ENCODE measurements at regions not wholly inside any gene's neighbourhood (a gene's known extent, or its start where the extent isn't known, plus 50 kb on each side); places are given as distances from the start of the nearest gene placed in this dataset.

DNA sequence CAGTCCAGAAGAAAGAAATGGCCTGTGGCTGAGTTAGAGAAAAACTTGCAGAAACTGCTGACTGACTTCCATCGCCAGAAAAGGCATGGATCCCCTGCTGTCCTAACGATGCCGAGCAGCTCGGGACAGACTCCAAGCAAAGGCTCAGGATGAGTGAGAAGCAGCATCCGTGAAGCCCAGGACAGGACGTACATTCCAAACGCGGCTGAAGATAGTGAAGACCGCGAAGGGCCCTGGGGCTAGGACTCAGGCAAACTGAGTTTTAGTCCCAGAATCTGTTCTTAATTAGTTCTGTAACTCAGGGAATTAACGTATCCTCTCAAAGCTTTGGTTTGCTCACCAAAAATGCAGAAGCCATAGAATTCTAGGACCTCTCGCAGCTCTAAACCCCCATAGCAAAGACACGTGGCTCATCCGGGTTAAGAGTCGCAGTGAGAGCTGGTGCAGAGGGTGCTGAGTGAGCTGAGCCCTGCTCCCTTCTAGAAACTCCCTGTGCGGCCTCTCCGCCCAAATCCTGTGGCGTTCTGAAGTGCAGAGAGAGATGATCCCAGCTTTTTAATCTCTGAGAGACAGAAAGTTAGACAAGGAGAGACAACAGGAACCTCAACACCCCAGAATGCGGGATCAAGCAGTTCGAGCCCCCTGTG lies 132.9 kb upstream of the THBS2 start:
- TF ChIP-seq, protein P1, sequence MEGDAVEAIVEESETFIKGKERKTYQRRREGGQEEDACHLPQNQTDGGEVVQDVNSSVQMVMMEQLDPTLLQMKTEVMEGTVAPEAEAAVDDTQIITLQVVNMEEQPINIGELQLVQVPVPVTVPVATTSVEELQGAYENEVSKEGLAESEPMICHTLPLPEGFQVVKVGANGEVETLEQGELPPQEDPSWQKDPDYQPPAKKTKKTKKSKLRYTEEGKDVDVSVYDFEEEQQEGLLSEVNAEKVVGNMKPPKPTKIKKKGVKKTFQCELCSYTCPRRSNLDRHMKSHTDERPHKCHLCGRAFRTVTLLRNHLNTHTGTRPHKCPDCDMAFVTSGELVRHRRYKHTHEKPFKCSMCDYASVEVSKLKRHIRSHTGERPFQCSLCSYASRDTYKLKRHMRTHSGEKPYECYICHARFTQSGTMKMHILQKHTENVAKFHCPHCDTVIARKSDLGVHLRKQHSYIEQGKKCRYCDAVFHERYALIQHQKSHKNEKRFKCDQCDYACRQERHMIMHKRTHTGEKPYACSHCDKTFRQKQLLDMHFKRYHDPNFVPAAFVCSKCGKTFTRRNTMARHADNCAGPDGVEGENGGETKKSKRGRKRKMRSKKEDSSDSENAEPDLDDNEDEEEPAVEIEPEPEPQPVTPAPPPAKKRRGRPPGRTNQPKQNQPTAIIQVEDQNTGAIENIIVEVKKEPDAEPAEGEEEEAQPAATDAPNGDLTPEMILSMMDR (IDR thresholded peaks at IDR 0.05; ENCODE audit: low read depth, low read length): no peak
- TF ChIP-seq EZH2phosphoT487 (IDR thresholded peaks at IDR 0.05; ENCODE audit: low read depth): no peak
- no peak overlapping the region for H3K4me3 ChIP-seq (ENCODE audit: low read length)
- H3K79me2 ChIP-seq (ENCODE audit: low read length): no peaks in the 10 kb centered on the region
- H3K9me3 ChIP-seq (ENCODE audit: insufficient read depth, low read length): no peaks in the 10 kb centered on the region
- no peaks in the 10 kb centered on the region for H3K27me3 ChIP-seq (ENCODE audit: low read depth, low read length)
- no peak overlapping the region for H3K4me2 ChIP-seq (ENCODE audit: low read length)
- H2AFZ ChIP-seq (ENCODE audit: low read depth, low read length): no peak overlapping the region
- no peaks in the 10 kb centered on the region for H3K4me1 ChIP-seq (ENCODE audit: low read length)
- H4K20me1 ChIP-seq (ENCODE audit: insufficient read depth, low read length): no peaks in the 10 kb centered on the region
- no peaks in the 10 kb centered on the region for H3K36me3 ChIP-seq (replicated peaks; ENCODE audit: low read depth, low read length)
- H3K9ac ChIP-seq (ENCODE audit: low read length): no peak overlapping the region
- H3K27ac ChIP-seq (ENCODE audit: low read length): no peak overlapping the region

- TF ChIP-seq EZH2phosphoT487 (IDR thresholded peaks at IDR 0.05; ENCODE audit: low read depth): no peak
- TF ChIP-seq, protein P1 (IDR thresholded peaks at IDR 0.05; ENCODE audit: low read depth, low read length): no peak
- Histone ChIP-seq H3K9me3 (ENCODE audit: insufficient read depth, low read length) (no peaks in the 10 kb centered on the region), H3K79me2 (ENCODE audit: low read length) (no peaks in the 10 kb centered on the region), H3K9ac (ENCODE audit: low read length) (no peak overlapping the region), H3K27ac (ENCODE audit: low read length) (no peak overlapping the region), H3K27me3 (ENCODE audit: low read depth, low read length) (no peaks in the 10 kb centered on the region), H3K4me1 (ENCODE audit: low read length) (no peaks in the 10 kb centered on the region), H3K4me2 (ENCODE audit: low read length) (no peak overlapping the region), H4K20me1 (ENCODE audit: insufficient read depth, low read length) (no peaks in the 10 kb centered on the region), H3K36me3 (replicated peaks; ENCODE audit: low read depth, low read length) (no peaks in the 10 kb centered on the region), H3K4me3 (ENCODE audit: low read length) (no peak overlapping the region), H2AFZ (ENCODE audit: low read depth, low read length) (no peak overlapping the region)
These were observed 131.7 kb upstream of the THBS2 start for GRCh38 chr6:169385237-169385880.

DNA sequence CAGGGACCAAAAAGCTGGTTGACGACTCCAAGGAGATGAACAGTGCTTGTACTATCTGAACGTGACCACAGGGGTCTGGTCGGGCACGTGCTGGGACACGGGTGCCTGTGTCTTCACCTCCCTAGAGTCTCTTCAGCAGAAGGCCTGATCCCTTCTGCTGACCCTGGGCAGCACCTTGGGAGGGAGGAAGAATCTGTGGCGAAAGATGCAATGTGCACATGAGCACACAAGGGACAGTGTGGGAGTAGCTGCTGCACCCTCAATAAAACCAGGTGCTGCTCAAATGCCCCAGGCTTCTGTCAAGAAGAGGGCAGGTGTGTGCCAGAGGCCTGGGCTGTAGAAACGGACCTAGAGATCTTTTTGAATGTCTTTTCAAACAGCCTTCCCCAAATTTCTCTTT lies 130.6 kb upstream of the THBS2 start:
- Histone ChIP-seq H4K20me1 (ENCODE audit: insufficient read depth, low read length) (no peaks in the 10 kb centered on the region), H3K27me3 (ENCODE audit: low read depth, low read length) (no peaks in the 10 kb centered on the region), H3K9me3 (ENCODE audit: insufficient read depth, low read length) (no peaks in the 10 kb centered on the region), H3K79me2 (ENCODE audit: low read length) (no peaks in the 10 kb centered on the region), H3K27ac (ENCODE audit: low read length) (no peak overlapping the region), H3K36me3 (replicated peaks; ENCODE audit: low read depth, low read length) (no peaks in the 10 kb centered on the region), H3K9ac (ENCODE audit: low read length) (no peak overlapping the region), H3K4me1 (ENCODE audit: low read length) (no peaks in the 10 kb centered on the region), H3K4me2 (ENCODE audit: low read length) (no peak overlapping the region), H3K4me3 (ENCODE audit: low read length) (no peak overlapping the region), H2AFZ (ENCODE audit: low read depth, low read length) (no peak overlapping the region)
- TF ChIP-seq, protein P1 (IDR thresholded peaks at IDR 0.05; ENCODE audit: low read depth, low read length): no peak
- no peak for TF ChIP-seq EZH2phosphoT487 (IDR thresholded peaks at IDR 0.05; ENCODE audit: low read depth)

- no peaks in the 10 kb centered on the region for H3K4me1 ChIP-seq (ENCODE audit: low read length)
- H3K4me2 ChIP-seq (ENCODE audit: low read length): no peak overlapping the region
- H3K4me3 ChIP-seq (ENCODE audit: low read length): no peak overlapping the region
- H2AFZ ChIP-seq (ENCODE audit: low read depth, low read length): no peak overlapping the region
- H4K20me1 ChIP-seq (ENCODE audit: insufficient read depth, low read length): no peaks in the 10 kb centered on the region
- H3K79me2 ChIP-seq (ENCODE audit: low read length): no peaks in the 10 kb centered on the region
- H3K27ac ChIP-seq (ENCODE audit: low read length): no peak overlapping the region
- H3K9me3 ChIP-seq (ENCODE audit: insufficient read depth, low read length): no peaks in the 10 kb centered on the region
- H3K27me3 ChIP-seq (ENCODE audit: low read depth, low read length): no peaks in the 10 kb centered on the region
- no peak overlapping the region for H3K9ac ChIP-seq (ENCODE audit: low read length)
- no peaks in the 10 kb centered on the region for H3K36me3 ChIP-seq (replicated peaks; ENCODE audit: low read depth, low read length)
- TF ChIP-seq, protein P1 (IDR thresholded peaks at IDR 0.05; ENCODE audit: low read depth, low read length): no peak
- TF ChIP-seq EZH2phosphoT487 (IDR thresholded peaks at IDR 0.05; ENCODE audit: low read depth): no peak
These were observed 129.6 kb upstream of the THBS2 start for GRCh38 chr6:169383265-169383664.

Data from OCI-LY3 (cell line).